MG63 (cell line): ENCODE measurements at regions not wholly inside any gene's neighbourhood (a gene's known extent, or its start where the extent isn't known, plus 50 kb on each side); places are given as distances from the start of the nearest gene placed in this dataset.
A peak's percentile ranks its signal among the peaks of the same experiment; 100 is the strongest.

Source experiments
- DNase-seq: peaks from one replicate; pipeline ENCODE4 v3.0.0-alpha.2; 2020
- H3K27me3 ChIP-seq: fragments of 250-450 bp; sonication (Bioruptor Pico); 2 replicates; pipeline ENCODE4 v1.5.1; 2020; ENCODE audit warnings: mild to moderate bottlenecking, moderate library complexity
- H3K36me3 ChIP-seq: fragments of 250-450 bp; sonication (Bioruptor Pico); 2 replicates; pipeline ENCODE4 v1.5.1; 2020; ENCODE audit warnings: mild to moderate bottlenecking, moderate library complexity
- H3K4me3 ChIP-seq: fragments of 250-450 bp; sonication (Bioruptor Pico); 2 replicates; pipeline ENCODE4 v1.5.1; 2020; ENCODE audit warnings: mild to moderate bottlenecking, moderate library complexity
- H3K9me3 ChIP-seq: fragments of 250-450 bp; sonication (Bioruptor Pico); 2 replicates; pipeline ENCODE4 v1.5.1; 2020; ENCODE audit warnings: mild to moderate bottlenecking, moderate library complexity

DNA sequence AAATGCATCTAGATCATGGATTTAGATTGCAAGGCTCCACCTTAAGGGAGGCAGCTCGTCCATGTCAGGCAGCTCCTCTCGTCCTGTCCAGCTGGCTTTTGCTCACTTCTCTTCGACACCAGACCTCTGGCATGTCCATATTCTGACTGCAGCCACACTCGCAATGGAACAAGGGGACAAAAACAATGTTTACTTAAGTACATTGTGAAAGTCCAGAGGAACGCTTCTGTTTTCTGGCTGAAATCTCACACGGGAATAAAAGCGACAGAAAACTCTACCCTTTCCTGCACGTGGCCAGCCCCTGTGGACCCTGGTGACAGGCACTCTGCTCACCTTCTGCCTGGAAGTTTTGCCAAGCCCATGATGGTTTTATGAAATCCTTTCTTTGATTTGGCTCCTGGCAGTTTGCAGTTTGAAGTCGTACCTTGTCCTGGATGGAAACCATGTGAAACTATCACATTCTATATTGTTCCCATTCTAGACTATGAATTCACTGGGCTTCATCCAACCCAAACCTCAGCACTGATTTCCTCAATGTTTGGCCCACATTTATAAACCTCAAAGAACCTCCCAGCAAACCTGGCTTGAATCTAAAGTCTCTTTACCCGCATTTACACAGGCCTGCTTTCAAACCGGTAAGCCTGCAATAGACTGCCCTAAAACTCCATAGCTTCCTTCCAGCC lies 134.3 kb upstream of the PIEZO2 start:
- Histone ChIP-seq H3K36me3 (no peaks in the 10 kb centered on the region), H3K4me3 (no peak overlapping the region), H3K9me3 (no peaks in the 10 kb centered on the region), H3K27me3 (no peaks in the 10 kb centered on the region)
- DNase-seq, result no peak

DNA sequence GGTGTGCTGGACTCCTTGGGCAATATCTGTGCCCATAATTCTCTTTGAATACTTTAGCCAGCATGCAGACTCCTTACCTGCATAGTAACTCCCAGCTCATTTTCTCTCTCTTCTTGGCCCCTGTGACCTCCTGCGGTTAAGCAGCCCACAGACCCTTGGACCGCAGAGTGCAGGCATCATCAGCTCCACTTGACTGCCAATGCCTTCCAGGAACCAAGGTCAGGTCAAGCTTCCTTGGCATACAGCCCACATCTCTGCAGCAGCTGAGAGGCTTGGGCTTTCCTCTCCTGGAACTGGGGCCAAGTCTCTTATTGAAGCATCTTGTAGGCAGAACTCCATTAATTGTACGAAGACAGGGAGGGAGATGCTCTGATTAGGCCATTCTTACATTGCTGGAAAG lies 130.1 kb upstream of the PIEZO2 start:
- DNase-seq, result no peak

DNA sequence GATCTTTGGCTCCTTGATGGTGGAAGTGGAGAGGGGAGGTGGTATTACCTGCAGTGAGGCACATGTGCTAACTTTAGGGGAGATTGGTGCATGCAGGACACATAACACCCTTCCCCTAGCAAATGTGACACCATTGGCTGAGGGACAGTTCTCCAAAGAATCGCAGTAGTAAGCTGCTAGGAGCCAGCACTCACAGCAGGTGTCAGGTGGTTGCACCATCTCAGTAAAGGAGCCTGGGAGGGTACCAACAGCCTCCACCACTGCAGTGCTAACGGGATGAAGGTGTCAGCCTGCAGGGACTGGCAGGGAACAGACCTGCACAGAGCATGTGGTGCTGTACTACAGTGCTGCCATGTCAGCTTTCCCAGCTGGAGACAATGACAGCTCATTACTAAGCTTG lies 127.3 kb upstream of the PIEZO2 start:
- Histone ChIP-seq H3K36me3 (no peaks in the 10 kb centered on the region), H3K9me3 (no peaks in the 10 kb centered on the region), H3K27me3 (no peaks in the 10 kb centered on the region), H3K4me3 (no peak overlapping the region)
- DNase-seq, result no peak

More for the DNA sequence above, 130.1 kb upstream of the PIEZO2 start:
- Histone ChIP-seq H3K4me3 (no peak overlapping the region), H3K9me3 (no peaks in the 10 kb centered on the region), H3K27me3 (no peaks in the 10 kb centered on the region), H3K36me3 (no peaks in the 10 kb centered on the region)

DNA sequence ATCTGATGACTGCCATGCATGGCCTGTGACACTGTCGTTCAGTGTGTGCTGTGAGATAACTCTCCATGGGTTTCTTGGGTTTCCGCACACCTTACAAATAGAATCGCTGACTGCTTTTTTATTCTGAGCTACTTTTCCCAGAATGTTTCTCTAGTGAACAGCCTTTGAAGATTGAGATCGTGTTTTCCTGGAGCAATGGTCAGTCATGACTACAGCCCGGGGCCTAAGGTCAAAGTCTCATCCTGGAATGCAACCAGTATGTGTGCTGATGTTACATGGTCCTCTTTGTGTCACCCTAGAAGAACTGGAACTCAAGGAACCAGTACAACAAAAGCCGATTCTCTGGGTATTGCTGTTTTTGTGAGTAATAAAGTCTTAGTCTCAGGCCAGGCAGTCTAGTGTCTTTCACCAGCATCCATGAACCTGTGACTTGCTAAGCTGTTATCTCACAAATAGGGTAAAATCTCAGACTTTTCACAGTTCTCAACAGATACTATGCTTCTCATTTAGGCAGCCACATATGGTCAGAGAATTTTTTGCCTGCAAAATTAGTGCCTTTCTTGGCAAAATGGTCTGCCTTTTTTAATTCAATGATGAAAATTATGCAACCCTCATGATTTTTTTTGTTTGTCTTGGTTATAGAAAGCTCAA lies 124.9 kb upstream of the PIEZO2 start:
- Histone ChIP-seq H3K36me3 (no peaks in the 10 kb centered on the region), H3K27me3 (no peaks in the 10 kb centered on the region), H3K4me3 (no peak overlapping the region), H3K9me3 (no peaks in the 10 kb centered on the region)
- no peak for DNase-seq

DNA sequence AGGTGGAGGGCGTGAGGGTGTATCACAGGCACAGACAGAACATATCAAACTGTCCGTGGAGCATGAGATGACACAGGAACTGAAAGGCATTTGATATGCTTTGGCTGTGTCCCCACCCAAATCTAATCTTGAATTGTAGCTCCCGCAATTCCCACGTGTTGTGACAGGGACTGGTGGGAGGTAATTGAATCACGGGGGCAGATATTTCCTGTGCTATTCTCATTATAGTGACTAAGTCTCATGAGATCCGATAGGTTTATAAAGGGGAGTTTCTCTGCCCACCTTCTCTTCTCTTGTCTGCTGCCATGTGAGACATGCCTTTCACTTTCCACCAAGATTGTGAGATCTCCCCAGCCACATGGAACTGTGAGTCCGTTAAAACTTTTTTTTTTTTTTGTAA lies 123.1 kb upstream of the PIEZO2 start:
- Histone ChIP-seq H3K4me3 (no peak overlapping the region), H3K36me3 (no peaks in the 10 kb centered on the region), H3K27me3 (no peaks in the 10 kb centered on the region), H3K9me3 (no peaks in the 10 kb centered on the region)
- DNase-seq, result no peak

DNA sequence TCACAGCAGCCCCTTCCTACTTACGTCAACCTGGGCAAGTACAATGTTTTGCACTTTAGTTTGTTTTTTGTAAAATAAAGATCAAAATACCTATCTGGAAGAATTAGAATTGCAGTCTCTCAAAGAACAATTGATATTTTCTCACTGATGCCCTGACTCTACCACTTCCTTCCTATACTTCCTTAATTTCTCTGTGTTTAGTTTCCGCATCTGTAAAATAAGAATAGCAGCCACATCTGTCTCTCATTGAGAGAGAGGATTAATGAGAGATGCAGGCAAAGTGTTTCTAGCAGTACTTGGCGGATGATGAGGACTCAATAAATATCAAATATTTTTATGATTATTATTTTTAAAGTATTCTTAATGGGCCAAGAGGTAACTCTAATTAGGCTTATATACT lies 122.6 kb upstream of the PIEZO2 start:
- no peaks in the 10 kb centered on the region for H3K36me3 ChIP-seq
- H3K9me3 ChIP-seq, result no peaks in the 10 kb centered on the region
- no peaks in the 10 kb centered on the region for H3K27me3 ChIP-seq
- DNase-seq, result no peak
- H3K4me3 ChIP-seq, result no peak overlapping the region

DNA sequence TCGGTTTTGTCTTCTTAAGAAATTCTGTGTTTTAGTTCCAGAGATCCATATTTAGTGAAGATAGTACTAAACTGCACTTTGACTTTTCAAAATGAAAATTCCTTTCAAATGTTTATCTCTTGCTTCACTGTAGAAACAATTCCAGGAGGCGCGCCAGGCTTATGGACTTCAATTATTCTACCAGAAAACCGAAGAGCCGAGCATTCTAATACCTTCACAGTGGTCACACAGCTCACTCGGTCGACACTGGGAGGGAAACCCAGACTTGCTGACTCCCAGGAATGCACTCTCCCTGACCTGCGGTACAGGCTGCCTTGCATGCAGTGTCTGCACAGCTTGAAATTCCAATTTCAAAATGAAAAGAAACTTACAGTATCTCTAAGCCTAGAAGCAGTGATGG lies 119.9 kb upstream of the PIEZO2 start:
- DNase-seq, result peak; percentile 4
- H3K27me3 ChIP-seq, result no peaks in the 10 kb centered on the region
- no peaks in the 10 kb centered on the region for H3K36me3 ChIP-seq
- no peaks in the 10 kb centered on the region for H3K9me3 ChIP-seq
- peak overlapping the region; percentile 10 for H3K4me3 ChIP-seq

DNA sequence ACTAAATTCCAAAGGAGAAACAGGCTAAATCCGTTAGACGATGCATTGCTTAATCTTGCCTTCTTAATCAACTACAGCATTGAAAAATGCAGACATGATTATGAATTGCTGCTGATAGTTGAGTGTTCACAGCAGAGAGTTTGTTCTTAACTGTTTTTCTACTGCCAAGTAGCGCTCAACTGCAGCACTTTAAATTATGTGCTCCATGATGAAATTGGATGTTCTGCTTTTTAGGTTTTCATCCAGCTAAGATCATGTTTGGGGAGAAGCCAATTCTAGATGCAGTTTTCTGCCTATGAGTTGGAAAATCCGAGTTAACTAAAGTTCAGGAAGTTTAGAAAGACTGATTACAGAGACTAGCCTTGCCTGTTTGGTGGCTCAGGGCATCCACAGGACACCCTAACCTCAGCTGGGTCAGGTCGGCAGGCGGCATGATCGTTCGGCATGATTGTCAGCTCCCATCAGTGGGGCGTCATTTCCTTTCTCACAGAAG lies 119.4 kb upstream of the PIEZO2 start:
- DNase-seq, result peak; percentile 27
- H3K4me3 ChIP-seq, result peak overlapping the region; percentile 10

DNA sequence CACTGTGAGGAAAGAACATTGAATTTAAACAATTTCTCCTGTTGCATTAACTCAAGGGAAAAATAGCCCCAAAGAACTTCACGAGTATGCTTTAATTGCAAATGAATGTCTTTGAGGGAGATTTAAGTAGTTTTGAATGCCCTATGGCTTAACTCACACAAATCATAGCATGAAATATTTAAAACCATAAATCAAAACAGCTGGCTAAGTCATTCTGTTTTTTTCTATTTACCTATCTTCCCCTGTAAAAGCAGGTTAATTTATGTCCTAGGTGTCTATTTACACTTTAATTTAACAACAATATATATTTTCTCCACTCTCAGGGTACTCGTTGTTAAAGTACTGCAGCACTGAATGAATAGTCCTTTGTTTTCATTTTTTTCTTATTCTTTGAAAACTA lies 118.8 kb upstream of the PIEZO2 start:
- Histone ChIP-seq H3K27me3 (no peaks in the 10 kb centered on the region), H3K36me3 (no peaks in the 10 kb centered on the region), H3K4me3 (no peak overlapping the region), H3K9me3 (no peaks in the 10 kb centered on the region)
- no peak for DNase-seq

More for the DNA sequence above, 119.4 kb upstream of the PIEZO2 start:
- H3K27me3 ChIP-seq, result no peaks in the 10 kb centered on the region
- H3K9me3 ChIP-seq, result no peaks in the 10 kb centered on the region
- no peaks in the 10 kb centered on the region for H3K36me3 ChIP-seq

DNA sequence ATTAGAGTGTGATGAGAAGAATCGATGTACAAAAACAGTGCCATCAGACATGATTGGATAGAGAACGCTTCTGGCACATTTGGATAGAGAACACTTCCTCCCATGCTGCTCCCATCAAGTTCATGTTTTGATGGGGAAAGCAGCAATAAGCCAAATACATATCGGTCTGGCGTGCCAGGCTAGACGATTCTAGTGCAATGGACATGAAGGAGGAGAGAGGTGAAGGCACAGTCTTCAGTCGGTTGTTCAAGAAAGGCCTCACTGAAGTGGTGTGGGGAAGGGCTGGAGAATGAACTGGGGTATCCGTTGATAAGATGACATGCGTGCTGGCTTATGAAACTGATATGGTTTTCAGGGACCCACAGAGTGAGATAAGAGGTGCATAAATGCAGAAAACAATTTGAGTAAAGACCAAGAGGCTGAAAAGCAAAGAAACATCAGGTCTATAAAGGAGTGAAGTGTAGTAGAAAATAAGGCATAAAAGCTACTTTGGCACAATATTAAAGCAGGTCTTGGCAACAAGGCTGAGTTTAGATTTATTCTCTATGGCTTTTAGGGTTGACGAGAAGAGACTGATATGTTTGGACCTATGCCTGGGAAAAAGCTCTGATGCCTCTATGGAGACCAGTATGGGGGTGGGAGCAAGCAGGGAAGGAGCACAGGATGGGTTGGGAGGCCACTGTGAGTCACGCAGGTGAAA lies 117.6 kb upstream of the PIEZO2 start:
- DNase-seq, result no peak

DNA sequence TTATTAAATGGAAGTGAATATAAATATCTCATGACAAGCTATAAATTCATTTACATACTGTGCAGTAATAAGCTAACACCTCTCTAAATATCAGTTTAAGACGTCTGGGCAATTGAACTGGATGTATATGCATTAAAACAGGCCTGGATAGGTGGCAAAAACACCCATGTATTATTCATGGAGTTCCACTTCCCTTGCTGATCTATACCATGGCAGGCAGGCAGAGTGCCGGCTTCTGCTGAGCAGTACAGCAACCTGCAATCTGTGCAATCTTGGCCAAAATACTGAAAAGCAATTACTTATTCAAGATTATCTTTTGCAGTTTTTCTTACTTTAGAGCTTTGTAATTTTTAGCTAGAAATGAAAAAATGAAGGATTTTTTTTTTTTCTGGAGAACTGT lies 112.1 kb upstream of the PIEZO2 start:
- H3K9me3 ChIP-seq, result no peaks in the 10 kb centered on the region
- no peak for DNase-seq
- no peaks in the 10 kb centered on the region for H3K36me3 ChIP-seq
- H3K27me3 ChIP-seq, result no peaks in the 10 kb centered on the region
- H3K4me3 ChIP-seq, result no peak overlapping the region

More for the DNA sequence above, 117.6 kb upstream of the PIEZO2 start:
- Histone ChIP-seq H3K27me3 (no peaks in the 10 kb centered on the region), H3K9me3 (no peaks in the 10 kb centered on the region), H3K4me3 (no peak overlapping the region), H3K36me3 (no peaks in the 10 kb centered on the region)

DNA sequence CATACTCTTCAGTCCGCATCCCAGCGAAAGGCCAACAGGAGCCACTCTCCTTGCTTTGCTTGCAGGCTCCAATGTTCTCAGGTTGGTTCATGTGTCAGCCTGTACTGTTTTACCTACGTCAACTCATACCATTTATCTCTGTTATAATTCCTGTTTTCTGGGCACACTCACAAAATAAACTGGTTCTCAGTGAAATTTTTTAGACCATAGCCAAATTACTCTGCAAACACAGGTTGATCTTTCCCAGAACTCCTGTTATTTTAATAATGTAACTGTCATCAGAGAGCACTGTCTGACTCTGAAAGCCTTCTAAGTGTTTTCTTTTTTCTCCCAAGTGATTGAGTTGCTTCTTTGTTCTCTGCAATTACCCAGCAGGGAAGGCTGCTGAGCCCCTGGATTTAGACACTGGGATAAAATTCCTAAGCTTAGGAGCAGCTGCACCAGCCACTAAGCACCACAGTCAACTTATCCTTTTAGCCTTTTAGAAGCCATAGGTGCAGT lies 111.6 kb upstream of the PIEZO2 start:
- Histone ChIP-seq H3K27me3 (no peaks in the 10 kb centered on the region), H3K36me3 (no peaks in the 10 kb centered on the region), H3K9me3 (no peaks in the 10 kb centered on the region), H3K4me3 (no peak overlapping the region)
- DNase-seq, result no peak

DNA sequence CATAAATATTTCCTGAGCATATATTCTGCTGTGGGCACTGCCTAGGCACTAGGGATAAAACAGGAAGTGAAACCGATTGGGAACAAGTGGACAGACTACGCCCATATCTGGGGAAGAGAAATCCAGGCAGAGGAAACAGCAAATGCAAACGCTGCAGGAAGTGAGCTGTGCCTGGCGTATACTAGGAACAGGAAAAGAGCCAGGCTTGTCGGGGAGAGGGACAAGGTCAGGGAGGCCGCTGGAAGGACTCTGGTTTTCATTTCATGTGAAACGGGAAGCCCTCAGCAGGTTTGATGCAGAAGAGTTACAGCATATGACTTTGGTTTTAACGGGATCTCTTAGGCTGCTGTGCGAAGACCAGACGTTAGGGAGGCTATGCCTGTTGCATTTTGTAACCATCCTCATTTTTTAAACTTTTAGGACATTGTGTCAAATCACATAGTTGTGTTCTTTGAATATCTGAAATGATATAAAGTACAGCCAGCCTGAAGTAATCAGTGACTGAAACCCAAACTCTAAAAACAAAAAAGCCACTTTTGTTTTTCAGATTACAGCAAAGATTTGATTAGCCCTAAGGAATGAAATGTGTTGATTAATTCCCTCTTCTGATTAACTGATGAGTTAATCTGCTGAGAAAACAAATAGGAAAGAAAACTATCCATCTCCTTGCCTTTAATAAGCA lies 110.2 kb upstream of the PIEZO2 start:
- H3K9me3 ChIP-seq, result no peaks in the 10 kb centered on the region
- H3K4me3 ChIP-seq, result no peak overlapping the region
- no peaks in the 10 kb centered on the region for H3K36me3 ChIP-seq
- DNase-seq, result no peak
- no peaks in the 10 kb centered on the region for H3K27me3 ChIP-seq

DNA sequence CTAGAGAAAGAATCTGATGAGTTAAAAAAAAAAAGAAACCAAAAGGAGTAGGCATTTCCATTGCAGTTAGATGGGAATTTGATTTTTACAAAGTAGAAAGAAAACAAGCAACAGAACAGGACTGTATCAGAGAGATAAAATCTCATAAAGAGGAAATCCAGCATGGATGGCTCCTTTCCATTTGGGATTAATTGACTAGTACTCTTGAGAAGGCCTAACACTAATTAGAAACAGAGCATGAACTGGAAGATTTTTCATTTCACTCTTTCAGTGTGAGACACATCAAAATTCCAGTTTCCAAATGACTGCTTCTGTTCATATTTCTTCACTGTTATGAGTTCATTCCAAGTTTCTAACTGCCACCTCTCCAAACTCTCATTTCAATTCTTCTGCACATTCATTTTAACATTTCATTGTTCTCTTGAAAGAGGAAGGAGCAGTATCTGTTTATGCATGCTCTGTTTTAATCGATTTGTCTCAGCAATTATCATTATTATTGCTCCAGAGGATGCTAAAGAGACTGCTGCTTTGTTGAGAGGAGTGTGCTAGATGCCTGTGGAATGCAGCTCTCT lies 108.8 kb upstream of the PIEZO2 start:
- H3K9me3 ChIP-seq, result no peaks in the 10 kb centered on the region
- H3K27me3 ChIP-seq, result no peaks in the 10 kb centered on the region
- DNase-seq, result no peak
- H3K36me3 ChIP-seq, result no peaks in the 10 kb centered on the region
- H3K4me3 ChIP-seq, result no peak overlapping the region

DNA sequence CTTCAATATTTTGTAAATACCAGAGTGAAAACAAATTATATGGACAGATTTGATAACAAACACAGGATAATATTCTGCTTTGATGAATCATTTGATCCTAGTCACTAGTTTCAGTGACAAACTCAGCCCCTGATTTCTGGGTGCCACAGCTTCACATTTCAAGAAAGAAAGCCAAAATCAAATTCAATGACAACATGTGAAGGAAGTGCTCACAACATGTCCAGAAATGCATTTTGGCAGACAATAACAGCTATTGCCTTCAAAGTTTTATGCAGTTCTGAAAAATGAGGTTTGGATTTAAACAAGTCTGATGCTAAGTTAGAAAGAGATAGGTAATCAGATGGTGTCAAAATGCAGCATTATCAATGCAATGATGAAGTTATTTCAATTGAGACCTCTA lies 106.9 kb upstream of the PIEZO2 start:
- Histone ChIP-seq H3K9me3 (no peaks in the 10 kb centered on the region), H3K36me3 (no peaks in the 10 kb centered on the region), H3K4me3 (no peak overlapping the region), H3K27me3 (no peaks in the 10 kb centered on the region)
- no peak for DNase-seq

DNA sequence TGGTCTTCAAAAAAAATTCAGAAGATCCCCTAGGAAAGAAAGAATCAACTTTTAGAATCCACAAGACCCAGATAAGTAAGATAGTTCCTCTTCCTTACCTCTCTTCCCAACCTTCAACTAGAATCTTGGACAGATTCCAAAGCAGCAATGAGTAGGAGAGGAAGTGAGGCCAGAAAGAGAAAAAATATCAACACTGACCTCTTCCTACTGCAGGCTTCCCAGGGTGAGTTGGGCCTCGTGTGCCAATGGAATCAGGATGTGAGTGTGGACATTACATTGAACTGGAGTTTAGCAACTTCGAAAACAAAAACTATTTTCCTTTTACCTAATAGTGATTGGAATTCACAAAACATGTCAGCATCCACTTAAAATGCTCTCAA lies 102.5 kb upstream of the PIEZO2 start:
- Histone ChIP-seq H3K36me3 (no peaks in the 10 kb centered on the region), H3K9me3 (no peaks in the 10 kb centered on the region; the same call in 1 of the 2 replicates), H3K27me3 (no peaks in the 10 kb centered on the region), H3K4me3 (no peak overlapping the region)
- DNase-seq, result peak; percentile 73
